ENCODE measurements at regions not wholly inside any gene's neighbourhood (a gene's known extent, or its start where the extent isn't known, plus 50 kb on each side); places are given as distances from the start of the nearest gene placed in this dataset.

GRCh38 chr6:170212051-170212756 lies 78.7 kb downstream of the DLL1 start:
- TF ChIP-seq EP300 (IDR thresholded peaks at IDR 0.05): no peak
- no peak for TF ChIP-seq CTCF (IDR thresholded peaks at IDR 0.05)
- no peak for TF ChIP-seq POLR2AphosphoS5 (IDR thresholded peaks at IDR 0.05)

Data from esophagus muscularis mucosa (tissue), 4 donors.